ENCODE measurements at regions not wholly inside any gene's neighbourhood (a gene's known extent, or its start where the extent isn't known, plus 50 kb on each side); places are given as distances from the start of the nearest gene placed in this dataset.

DNA sequence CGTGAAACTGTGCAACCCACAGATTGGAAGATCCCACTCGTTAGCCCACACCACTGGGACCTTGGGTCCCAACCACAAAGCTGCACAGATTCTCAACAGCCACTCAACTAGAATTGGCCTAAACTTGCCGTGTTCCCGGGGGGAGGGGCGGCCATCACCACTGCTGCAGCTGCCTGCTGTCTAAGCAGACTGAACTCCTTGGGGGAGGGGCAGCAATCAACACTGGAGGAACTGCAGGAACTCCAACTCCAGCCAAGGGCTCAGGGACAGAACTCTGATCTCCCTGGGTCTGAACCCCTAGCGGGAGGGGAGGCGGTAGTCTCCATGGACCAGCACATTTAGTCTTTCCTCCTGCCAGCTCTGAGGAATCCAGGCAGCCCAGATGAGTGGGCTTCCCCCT, 205.9 kb downstream of the RSL24D1 start:
- Histone ChIP-seq H3K4me3 (ENCODE audit: low read depth, low read length) (no peak overlapping the region), H3K27ac (ENCODE audit: low read depth, low read length) (no peak overlapping the region), H3K36me3 (ENCODE audit: control insufficient read depth, insufficient read depth, low read length) (no peaks in the 10 kb centered on the region), H3K27me3 (ENCODE audit: control insufficient read depth, insufficient read depth, low read length) (no peaks in the 10 kb centered on the region), H3K9ac (ENCODE audit: low read length) (no peak overlapping the region), H3K9me3 (ENCODE audit: control insufficient read depth, insufficient read depth, low read depth, low read length) (0 out of 2 replicates have a peak, but pooled peaks cover 4% of the 10 kb centered on the region), H3K4me1 (ENCODE audit: control insufficient read depth, insufficient read depth, low read length) (peaks cover 6% of the 10 kb centered on the region)

DNA sequence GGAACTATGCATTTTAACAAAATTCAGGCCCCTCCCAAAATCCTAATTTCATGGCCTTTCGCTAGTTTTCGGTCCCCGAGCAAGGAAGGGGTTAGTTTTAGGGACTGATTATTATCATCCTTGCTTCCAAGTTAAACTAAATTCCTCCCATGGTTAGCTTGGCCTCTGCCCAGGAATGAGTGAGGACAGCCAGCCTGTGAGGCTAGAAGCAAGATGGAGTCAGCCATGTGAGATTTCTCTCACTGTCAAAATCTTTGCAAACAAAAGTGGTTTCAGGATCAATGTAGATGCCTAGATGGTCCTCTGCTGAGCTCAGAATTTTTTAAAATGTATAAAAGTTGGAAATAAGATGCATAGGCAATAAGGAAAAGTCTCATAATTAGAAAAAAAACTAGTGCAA, 208.9 kb downstream of the RSL24D1 start:
- no peaks in the 10 kb centered on the region for H3K27me3 ChIP-seq (ENCODE audit: control insufficient read depth, insufficient read depth, low read length)
- H3K9ac ChIP-seq (ENCODE audit: low read length) = no peak overlapping the region
- H3K36me3 ChIP-seq (ENCODE audit: control insufficient read depth, insufficient read depth, low read length) = no peaks in the 10 kb centered on the region
- peaks cover 6% of the 10 kb centered on the region for H3K4me1 ChIP-seq (ENCODE audit: control insufficient read depth, insufficient read depth, low read length)
- H3K9me3 ChIP-seq (ENCODE audit: control insufficient read depth, insufficient read depth, low read depth, low read length) = 0 out of 2 replicates have a peak, but pooled peaks cover 4% of the 10 kb centered on the region
- H3K4me3 ChIP-seq (ENCODE audit: low read depth, low read length) = no peak overlapping the region
- H3K27ac ChIP-seq (ENCODE audit: low read depth, low read length) = no peak overlapping the region

- Histone ChIP-seq H3K9me3 (ENCODE audit: control insufficient read depth, insufficient read depth, low read depth, low read length) (no peaks in the 10 kb centered on the region), H3K9ac (ENCODE audit: low read length) (no peak overlapping the region), H3K36me3 (ENCODE audit: control insufficient read depth, insufficient read depth, low read length) (no peaks in the 10 kb centered on the region), H3K4me1 (ENCODE audit: control insufficient read depth, insufficient read depth, low read length) (no peaks in the 10 kb centered on the region), H3K27me3 (ENCODE audit: control insufficient read depth, insufficient read depth, low read length) (no peaks in the 10 kb centered on the region), H3K4me3 (ENCODE audit: low read depth, low read length) (no peak overlapping the region), H3K27ac (ENCODE audit: low read depth, low read length) (no peak overlapping the region)
These were observed 216.8 kb downstream of the RSL24D1 start for GRCh38 chr15:54979964-54980363.

GRCh38 chr15:54962637-54963036, 234.1 kb downstream of the RSL24D1 start:
- no peak overlapping the region for H3K4me3 ChIP-seq (ENCODE audit: low read depth, low read length)
- no peaks in the 10 kb centered on the region for H3K27me3 ChIP-seq (ENCODE audit: control insufficient read depth, insufficient read depth, low read length)
- H3K36me3 ChIP-seq (ENCODE audit: control insufficient read depth, insufficient read depth, low read length) = no peaks in the 10 kb centered on the region
- no peak overlapping the region for H3K9ac ChIP-seq (ENCODE audit: low read length)
- no peaks in the 10 kb centered on the region for H3K4me1 ChIP-seq (ENCODE audit: control insufficient read depth, insufficient read depth, low read length)
- peaks cover 32% of the 10 kb centered on the region for H3K9me3 ChIP-seq (ENCODE audit: control insufficient read depth, insufficient read depth, low read depth, low read length)
- no peak overlapping the region for H3K27ac ChIP-seq (ENCODE audit: low read depth, low read length)

DNA sequence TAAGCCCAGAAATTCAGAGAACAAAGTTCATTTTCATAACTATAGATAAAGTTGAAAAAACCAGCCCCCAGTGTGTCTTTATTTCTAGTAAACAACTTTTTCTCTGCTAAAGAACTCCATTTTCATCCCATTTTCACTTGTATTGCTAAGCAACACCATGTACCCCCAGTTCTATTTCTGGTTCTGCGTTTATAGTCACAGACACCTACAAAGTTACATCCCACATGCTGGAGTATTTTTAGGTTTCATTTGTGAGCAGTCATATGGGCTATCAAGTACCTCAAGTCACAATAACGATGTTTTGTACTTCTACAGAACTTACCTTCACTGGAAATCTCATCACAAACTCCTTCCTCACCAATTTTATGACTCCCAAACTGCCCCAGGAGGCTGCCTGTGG, 236.5 kb downstream of the RSL24D1 start:
- H3K27ac ChIP-seq (ENCODE audit: low read depth, low read length) = no peak overlapping the region
- no peak overlapping the region for H3K9ac ChIP-seq (ENCODE audit: low read length)
- no peaks in the 10 kb centered on the region for H3K36me3 ChIP-seq (ENCODE audit: control insufficient read depth, insufficient read depth, low read length)
- H3K9me3 ChIP-seq (ENCODE audit: control insufficient read depth, insufficient read depth, low read depth, low read length) = peaks cover 15% of the 10 kb centered on the region
- no peak overlapping the region for H3K4me3 ChIP-seq (ENCODE audit: low read depth, low read length)
- no peaks in the 10 kb centered on the region for H3K4me1 ChIP-seq (ENCODE audit: control insufficient read depth, insufficient read depth, low read length)
- no peaks in the 10 kb centered on the region for H3K27me3 ChIP-seq (ENCODE audit: control insufficient read depth, insufficient read depth, low read length)

DNA sequence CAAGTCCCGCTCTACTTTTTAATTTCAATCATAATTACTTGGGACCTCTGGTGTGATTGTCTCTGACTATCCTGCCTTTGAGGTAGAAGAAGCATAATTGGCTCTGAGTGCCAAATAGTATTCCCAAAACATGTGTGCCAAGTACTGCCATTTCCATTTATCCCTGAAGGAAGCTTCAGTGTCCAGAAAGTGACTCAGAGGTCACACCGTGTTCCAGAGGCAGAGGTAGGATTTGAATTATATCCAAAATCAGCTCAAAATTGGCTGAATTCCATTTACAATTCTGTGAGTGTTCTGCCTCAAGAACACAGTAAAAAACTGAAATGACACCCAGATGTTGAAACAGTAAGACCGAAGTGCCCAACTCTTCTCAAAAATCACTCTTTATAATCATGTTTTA, 255.3 kb downstream of the RSL24D1 start:
- no peak overlapping the region for H3K4me3 ChIP-seq (ENCODE audit: low read depth, low read length)
- H3K9ac ChIP-seq (ENCODE audit: low read length) = no peak overlapping the region
- H3K36me3 ChIP-seq (ENCODE audit: control insufficient read depth, insufficient read depth, low read length) = no peaks in the 10 kb centered on the region
- no peaks in the 10 kb centered on the region for H3K9me3 ChIP-seq (ENCODE audit: control insufficient read depth, insufficient read depth, low read depth, low read length)
- H3K27me3 ChIP-seq (ENCODE audit: control insufficient read depth, insufficient read depth, low read length) = no peaks in the 10 kb centered on the region
- H3K4me1 ChIP-seq (ENCODE audit: control insufficient read depth, insufficient read depth, low read length) = no peaks in the 10 kb centered on the region
- H3K27ac ChIP-seq (ENCODE audit: low read depth, low read length) = no peak overlapping the region

- Histone ChIP-seq H3K36me3 (ENCODE audit: control insufficient read depth, insufficient read depth, low read length) (no peaks in the 10 kb centered on the region), H3K27me3 (ENCODE audit: control insufficient read depth, insufficient read depth, low read length) (no peaks in the 10 kb centered on the region), H3K9ac (ENCODE audit: low read length) (no peak overlapping the region), H3K4me1 (ENCODE audit: control insufficient read depth, insufficient read depth, low read length) (no peaks in the 10 kb centered on the region), H3K27ac (ENCODE audit: low read depth, low read length) (no peak overlapping the region), H3K4me3 (ENCODE audit: low read depth, low read length) (no peak overlapping the region), H3K9me3 (ENCODE audit: control insufficient read depth, insufficient read depth, low read depth, low read length) (no peaks in the 10 kb centered on the region; the same call in 1 of the 2 replicates)
These were observed 279.4 kb downstream of the RSL24D1 start for GRCh38 chr15:54917312-54917711.

- Histone ChIP-seq H3K27me3 (ENCODE audit: control insufficient read depth, insufficient read depth, low read length) (no peaks in the 10 kb centered on the region), H3K36me3 (ENCODE audit: control insufficient read depth, insufficient read depth, low read length) (no peaks in the 10 kb centered on the region), H3K27ac (ENCODE audit: low read depth, low read length) (no peak overlapping the region)
These were observed 281.4 kb downstream of the RSL24D1 start for GRCh38 chr15:54915380-54915779.

DNA sequence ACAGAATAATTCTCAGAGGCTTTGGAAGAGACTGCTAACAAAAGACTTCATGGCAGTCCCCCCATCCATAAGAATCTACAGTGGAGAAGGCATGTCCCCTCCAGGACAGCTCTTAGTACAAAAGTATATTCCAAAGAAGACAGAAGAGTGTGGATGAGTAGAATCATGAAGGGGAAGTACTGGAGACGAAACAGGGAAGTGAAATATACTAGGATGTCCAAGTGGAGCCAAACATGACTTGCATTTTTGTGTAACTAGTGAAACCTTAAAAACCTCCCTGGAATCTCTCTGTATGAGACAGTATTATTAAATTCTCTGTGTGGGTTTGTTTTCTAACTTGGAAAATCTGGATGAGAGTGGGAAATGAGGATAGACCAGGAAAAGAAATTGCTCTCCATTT, 312.4 kb downstream of the RSL24D1 start:
- Histone ChIP-seq H3K9me3 (ENCODE audit: control insufficient read depth, insufficient read depth, low read depth, low read length) (peaks cover 18% of the 10 kb centered on the region), H3K4me3 (ENCODE audit: low read depth, low read length) (no peak overlapping the region), H3K36me3 (ENCODE audit: control insufficient read depth, insufficient read depth, low read length) (no peaks in the 10 kb centered on the region), H3K9ac (ENCODE audit: low read length) (no peak overlapping the region), H3K4me1 (ENCODE audit: control insufficient read depth, insufficient read depth, low read length) (no peaks in the 10 kb centered on the region), H3K27ac (ENCODE audit: low read depth, low read length) (no peak overlapping the region), H3K27me3 (ENCODE audit: control insufficient read depth, insufficient read depth, low read length) (no peaks in the 10 kb centered on the region)

More at GRCh38 chr15:54915380-54915779, 281.4 kb downstream of the RSL24D1 start:
- no peaks in the 10 kb centered on the region for H3K4me1 ChIP-seq (ENCODE audit: control insufficient read depth, insufficient read depth, low read length)
- no peak overlapping the region for H3K9ac ChIP-seq (ENCODE audit: low read length)
- no peak overlapping the region for H3K4me3 ChIP-seq (ENCODE audit: low read depth, low read length)
- H3K9me3 ChIP-seq (ENCODE audit: control insufficient read depth, insufficient read depth, low read depth, low read length) = no peaks in the 10 kb centered on the region; the same call in 1 of the 2 replicates

- Histone ChIP-seq H3K27ac (ENCODE audit: low read depth, low read length) (no peak overlapping the region), H3K27me3 (ENCODE audit: control insufficient read depth, insufficient read depth, low read length) (no peaks in the 10 kb centered on the region), H3K4me3 (ENCODE audit: low read depth, low read length) (no peak overlapping the region), H3K4me1 (ENCODE audit: control insufficient read depth, insufficient read depth, low read length) (no peaks in the 10 kb centered on the region), H3K36me3 (ENCODE audit: control insufficient read depth, insufficient read depth, low read length) (no peaks in the 10 kb centered on the region), H3K9ac (ENCODE audit: low read length) (no peak overlapping the region), H3K9me3 (ENCODE audit: control insufficient read depth, insufficient read depth, low read depth, low read length) (peaks cover 3% of the 10 kb centered on the region; the same call in 1 of the 2 replicates)
These were observed 336.8 kb downstream of the RSL24D1 start for GRCh38 chr15:54859982-54860381.

DNA sequence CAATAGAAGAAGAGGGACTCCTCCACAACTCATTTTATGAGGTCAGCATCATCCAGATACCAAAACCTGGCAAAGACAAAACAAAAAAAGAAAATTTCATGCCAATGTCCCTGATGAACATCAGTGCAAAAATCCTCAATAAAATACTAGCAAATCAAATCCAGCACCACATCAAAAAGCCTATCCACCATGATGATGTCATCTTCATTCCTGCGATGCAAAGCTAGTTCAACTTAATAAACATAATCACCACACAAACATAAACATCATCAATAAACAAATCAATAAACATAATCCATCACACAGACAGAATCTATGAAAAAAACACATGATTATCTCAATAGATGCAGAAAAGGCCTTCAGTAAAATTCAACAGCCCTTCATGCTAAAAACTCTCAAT, 342.1 kb downstream of the RSL24D1 start:
- H3K36me3 ChIP-seq (ENCODE audit: control insufficient read depth, insufficient read depth, low read length) = no peaks in the 10 kb centered on the region
- no peak overlapping the region for H3K9ac ChIP-seq (ENCODE audit: low read length)
- H3K9me3 ChIP-seq (ENCODE audit: control insufficient read depth, insufficient read depth, low read depth, low read length) = peaks cover 3% of the 10 kb centered on the region; the same call in 1 of the 2 replicates

GRCh38 chr15:54850101-54850500, 346.6 kb downstream of the RSL24D1 start:
- Histone ChIP-seq H3K9me3 (ENCODE audit: control insufficient read depth, insufficient read depth, low read depth, low read length) (no peaks in the 10 kb centered on the region), H3K27ac (ENCODE audit: low read depth, low read length) (no peak overlapping the region), H3K9ac (ENCODE audit: low read length) (no peak overlapping the region), H3K27me3 (ENCODE audit: control insufficient read depth, insufficient read depth, low read length) (no peaks in the 10 kb centered on the region), H3K4me3 (ENCODE audit: low read depth, low read length) (no peak overlapping the region), H3K4me1 (ENCODE audit: control insufficient read depth, insufficient read depth, low read length) (no peaks in the 10 kb centered on the region), H3K36me3 (ENCODE audit: control insufficient read depth, insufficient read depth, low read length) (no peaks in the 10 kb centered on the region)

More for the DNA sequence above, 342.1 kb downstream of the RSL24D1 start:
- H3K4me1 ChIP-seq (ENCODE audit: control insufficient read depth, insufficient read depth, low read length) = no peaks in the 10 kb centered on the region
- no peaks in the 10 kb centered on the region for H3K27me3 ChIP-seq (ENCODE audit: control insufficient read depth, insufficient read depth, low read length)
- H3K4me3 ChIP-seq (ENCODE audit: low read depth, low read length) = no peak overlapping the region
- H3K27ac ChIP-seq (ENCODE audit: low read depth, low read length) = no peak overlapping the region
